A549 (cell line): ENCODE measurements at regions not wholly inside any gene's neighbourhood (a gene's known extent, or its start where the extent isn't known, plus 50 kb on each side); places are given as distances from the start of the nearest gene placed in this dataset.

Source experiments
- CEBPB ChIP-seq, 2 experiments: fragments of >200 bp in 1 of 2; sonication (Bioruptor Twin) in 1 of 2; formaldehyde crosslinking in 1 of 2; IDR thresholded peaks; 2 replicates each; pipeline ENCODE4 v1.6.1; 2012 to 2016
- CHD2 ChIP-seq: fragments of 150-350 bp; IDR thresholded peaks from 2 replicates; pipeline ENCODE4 v1.6.1; 2014; ENCODE audit warnings: low read length; ENCODE audit not compliant: partially characterized antibody
- KDM1A ChIP-seq: fragments of 200-600 bp; sonication (generic); IDR thresholded peaks from 2 replicates; pipeline ENCODE4 v1.6.1; 2016; ENCODE audit warnings: low read depth, mild to moderate bottlenecking
- MAFK ChIP-seq: fragments of 450-650 bp; IDR thresholded peaks from 2 replicates; pipeline ENCODE4 v1.6.1; 2014; ENCODE audit not compliant: partially characterized antibody
- MAX ChIP-seq: IDR thresholded peaks from 2 replicates; pipeline ENCODE4 v1.6.1; 2012
- MAZ ChIP-seq: fragments of 150-350 bp; IDR thresholded peaks from 2 replicates; pipeline ENCODE4 v1.6.1; 2014; ENCODE audit warnings: antibody characterized with exemption, low read depth, low read length, borderline replicate concordance
- NR3C1 ChIP-seq: fragments of >200 bp; sonication (Bioruptor Twin); formaldehyde crosslinking; IDR thresholded peaks from 3 replicates; pipeline ENCODE4 v1.6.1; 2017
- POLR2A ChIP-seq: IDR thresholded peaks from 2 replicates; pipeline ENCODE4 v1.6.1; 2012; ENCODE audit warnings: mild to moderate bottlenecking, low read length
- POLR2AphosphoS2 ChIP-seq: conservative IDR thresholded peaks from 2 replicates; pipeline ENCODE4 v1.6.1; 2012; ENCODE audit warnings: low read length, improper control_type of control experiment, inconsistent platforms
- RAD21 ChIP-seq, 2 experiments: fragments of >200 bp in 1 of 2; sonication (Bioruptor Twin) in 1 of 2; formaldehyde crosslinking in 1 of 2; IDR thresholded peaks in 1 of 2; conservative IDR thresholded peaks in 1 of 2; 2 replicates in 1 of 2; 3 replicates in 1 of 2; pipeline ENCODE4 v1.6.1; 2012 to 2018; ENCODE audit warnings: inconsistent platforms in 1 of 2
- SMC3 ChIP-seq: fragments of >200 bp; sonication (Bioruptor Twin); formaldehyde crosslinking; IDR thresholded peaks from 3 replicates; pipeline ENCODE4 v1.6.1; 2018; ENCODE audit warnings: inconsistent platforms
- TF ChIP-seq, protein P1 (sequence below): fragments of >200 bp; sonication (Bioruptor Twin); formaldehyde crosslinking; IDR thresholded peaks from 3 replicates; pipeline ENCODE4 v1.5.1; 2016
- TF ChIP-seq, protein P2 (sequence below): fragments of 200-600 bp; sonication (generic); IDR thresholded peaks from 2 replicates; pipeline ENCODE4 v1.6.1; 2016; ENCODE audit warnings: antibody characterized with exemption, mild to moderate bottlenecking, moderate library complexity

DNA sequence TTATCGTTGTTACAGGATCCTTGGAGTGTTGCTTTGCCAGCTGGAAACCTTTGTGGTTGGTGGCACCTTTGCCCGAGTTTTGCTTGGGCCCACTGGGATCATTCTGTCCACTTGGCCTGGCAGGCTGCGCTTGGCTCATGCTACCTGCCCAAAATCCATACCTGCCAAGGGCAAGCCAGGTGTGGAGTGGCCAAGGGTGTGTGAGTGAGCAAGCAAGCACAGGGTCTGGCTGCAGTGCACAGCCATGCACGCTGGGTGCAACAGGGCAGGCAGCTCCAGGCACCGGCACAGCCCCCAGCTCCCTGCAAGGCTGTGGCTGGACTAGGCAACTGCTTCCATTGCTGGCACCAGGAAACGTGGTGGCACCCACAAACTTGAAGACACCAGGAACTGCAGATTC is 421.8 kb downstream of the ARL4A start:
- TF ChIP-seq POLR2A (no peak), KDM1A (no peak), CHD2 (no peak), CEBPB (IDR thresholded peaks at IDR 0.05) (no peak), POLR2AphosphoS2 (no peak), MAFK (no peak), SMC3 (no peak), RAD21 (conservative IDR thresholded peaks at IDR 0.05 in 1 of 2, IDR thresholded peaks at IDR 0.05 in 1 of 2) (no peak), NR3C1 (no peak), MAX (no peak), MAZ (no peak)
- TF ChIP-seq, protein P1, sequence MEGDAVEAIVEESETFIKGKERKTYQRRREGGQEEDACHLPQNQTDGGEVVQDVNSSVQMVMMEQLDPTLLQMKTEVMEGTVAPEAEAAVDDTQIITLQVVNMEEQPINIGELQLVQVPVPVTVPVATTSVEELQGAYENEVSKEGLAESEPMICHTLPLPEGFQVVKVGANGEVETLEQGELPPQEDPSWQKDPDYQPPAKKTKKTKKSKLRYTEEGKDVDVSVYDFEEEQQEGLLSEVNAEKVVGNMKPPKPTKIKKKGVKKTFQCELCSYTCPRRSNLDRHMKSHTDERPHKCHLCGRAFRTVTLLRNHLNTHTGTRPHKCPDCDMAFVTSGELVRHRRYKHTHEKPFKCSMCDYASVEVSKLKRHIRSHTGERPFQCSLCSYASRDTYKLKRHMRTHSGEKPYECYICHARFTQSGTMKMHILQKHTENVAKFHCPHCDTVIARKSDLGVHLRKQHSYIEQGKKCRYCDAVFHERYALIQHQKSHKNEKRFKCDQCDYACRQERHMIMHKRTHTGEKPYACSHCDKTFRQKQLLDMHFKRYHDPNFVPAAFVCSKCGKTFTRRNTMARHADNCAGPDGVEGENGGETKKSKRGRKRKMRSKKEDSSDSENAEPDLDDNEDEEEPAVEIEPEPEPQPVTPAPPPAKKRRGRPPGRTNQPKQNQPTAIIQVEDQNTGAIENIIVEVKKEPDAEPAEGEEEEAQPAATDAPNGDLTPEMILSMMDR = no peak
- TF ChIP-seq, protein P2, sequence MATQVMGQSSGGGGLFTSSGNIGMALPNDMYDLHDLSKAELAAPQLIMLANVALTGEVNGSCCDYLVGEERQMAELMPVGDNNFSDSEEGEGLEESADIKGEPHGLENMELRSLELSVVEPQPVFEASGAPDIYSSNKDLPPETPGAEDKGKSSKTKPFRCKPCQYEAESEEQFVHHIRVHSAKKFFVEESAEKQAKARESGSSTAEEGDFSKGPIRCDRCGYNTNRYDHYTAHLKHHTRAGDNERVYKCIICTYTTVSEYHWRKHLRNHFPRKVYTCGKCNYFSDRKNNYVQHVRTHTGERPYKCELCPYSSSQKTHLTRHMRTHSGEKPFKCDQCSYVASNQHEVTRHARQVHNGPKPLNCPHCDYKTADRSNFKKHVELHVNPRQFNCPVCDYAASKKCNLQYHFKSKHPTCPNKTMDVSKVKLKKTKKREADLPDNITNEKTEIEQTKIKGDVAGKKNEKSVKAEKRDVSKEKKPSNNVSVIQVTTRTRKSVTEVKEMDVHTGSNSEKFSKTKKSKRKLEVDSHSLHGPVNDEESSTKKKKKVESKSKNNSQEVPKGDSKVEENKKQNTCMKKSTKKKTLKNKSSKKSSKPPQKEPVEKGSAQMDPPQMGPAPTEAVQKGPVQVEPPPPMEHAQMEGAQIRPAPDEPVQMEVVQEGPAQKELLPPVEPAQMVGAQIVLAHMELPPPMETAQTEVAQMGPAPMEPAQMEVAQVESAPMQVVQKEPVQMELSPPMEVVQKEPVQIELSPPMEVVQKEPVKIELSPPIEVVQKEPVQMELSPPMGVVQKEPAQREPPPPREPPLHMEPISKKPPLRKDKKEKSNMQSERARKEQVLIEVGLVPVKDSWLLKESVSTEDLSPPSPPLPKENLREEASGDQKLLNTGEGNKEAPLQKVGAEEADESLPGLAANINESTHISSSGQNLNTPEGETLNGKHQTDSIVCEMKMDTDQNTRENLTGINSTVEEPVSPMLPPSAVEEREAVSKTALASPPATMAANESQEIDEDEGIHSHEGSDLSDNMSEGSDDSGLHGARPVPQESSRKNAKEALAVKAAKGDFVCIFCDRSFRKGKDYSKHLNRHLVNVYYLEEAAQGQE = no peak
